HG02840 (cell line): ENCODE measurements at regions not wholly inside any gene's neighbourhood (a gene's known extent, or its start where the extent isn't known, plus 50 kb on each side); places are given as distances from the start of the nearest gene placed in this dataset.
"Not testable (repeated sequence)": the region's sequence is repeated elsewhere in the genome, so short reads cannot be mapped to it uniquely, and the experiment has no call there.

Experiments used
- ATAC-seq: cut with Tn5 transposase; IDR thresholded peaks from one replicate; pipeline ENCODE4 v1.9.1; 2021; ENCODE audit warnings: mild to moderate bottlenecking, moderate library complexity, moderate number of reproducible peaks; ENCODE audit not compliant: unreplicated experiment, low FRiP score

DNA sequence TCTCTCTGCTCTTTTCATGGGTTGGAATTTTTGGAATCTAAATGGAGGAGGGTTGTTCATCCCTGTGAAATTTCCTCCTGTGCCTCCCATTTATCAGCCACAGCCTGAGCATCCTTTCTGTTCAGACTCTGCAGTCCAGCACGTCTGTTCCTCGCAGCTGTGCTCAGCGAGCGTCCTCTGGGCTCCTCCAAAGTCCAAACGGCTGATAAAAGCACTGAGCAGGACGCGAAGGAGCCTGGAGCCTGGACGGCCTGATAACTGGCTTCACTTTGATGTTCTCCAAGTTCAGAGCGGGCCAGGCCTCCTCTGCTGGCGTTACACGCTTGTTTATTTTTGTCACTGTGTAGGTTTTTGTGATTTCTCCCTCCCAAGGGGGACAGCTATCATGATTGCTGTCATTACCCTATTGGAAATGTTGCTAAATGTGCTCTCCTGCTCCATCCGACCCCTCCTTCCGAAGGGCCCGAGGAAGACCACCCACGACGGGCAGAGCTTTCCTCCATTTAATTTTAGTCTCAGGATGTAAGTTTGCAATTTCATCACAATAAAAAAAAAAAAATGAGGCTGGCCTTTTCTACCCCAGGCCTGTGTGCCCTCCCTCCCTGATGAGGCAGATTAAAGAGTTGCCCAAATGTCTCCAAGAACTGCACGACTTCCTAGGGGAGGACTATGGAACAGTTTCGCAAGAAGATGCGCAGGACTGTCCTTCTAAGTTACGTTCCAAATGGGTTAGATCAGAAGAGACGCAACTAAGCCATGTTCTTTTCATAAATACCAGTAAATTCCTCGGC lies 290.5 kb upstream of the FOXF1 start:
- no peak for ATAC-seq

DNA sequence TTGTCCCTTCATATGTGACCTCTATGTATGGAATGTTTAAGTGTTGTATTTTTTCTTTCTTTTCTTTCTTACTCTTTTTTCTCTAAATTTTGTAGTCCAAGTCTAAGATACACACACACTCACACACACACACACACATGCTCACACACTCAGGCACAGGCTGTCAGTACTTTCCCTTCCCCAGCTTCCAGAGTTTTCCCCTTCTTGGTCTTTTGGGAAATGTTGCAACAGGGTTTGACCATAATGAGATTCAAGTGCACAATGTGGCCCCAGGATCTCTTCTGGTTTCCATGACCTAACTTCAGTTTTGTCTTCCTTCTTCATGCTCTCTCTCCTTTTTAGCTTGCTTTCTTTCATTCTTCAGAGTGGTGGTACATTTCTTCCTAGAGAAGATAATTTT lies 289.8 kb upstream of the FOXF1 start:
- no peak for ATAC-seq

DNA sequence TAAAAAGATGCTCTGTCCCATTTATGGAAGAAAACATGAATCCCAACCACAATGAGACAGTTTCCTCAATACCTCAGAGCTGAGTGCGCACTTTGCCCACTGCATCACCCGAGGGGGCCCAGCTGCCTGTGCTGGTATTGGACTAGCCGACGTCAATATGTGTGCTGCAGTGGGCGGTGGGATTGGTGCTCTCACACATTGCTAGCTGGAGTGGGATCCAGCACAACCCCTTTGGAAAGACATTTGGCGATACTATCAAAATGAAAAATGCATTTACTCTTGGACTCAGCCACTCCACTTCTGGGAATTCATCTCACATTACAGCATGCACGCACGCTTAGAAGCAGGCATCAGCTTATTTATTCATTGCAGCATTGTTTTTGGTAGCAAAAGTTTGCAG lies 289.2 kb upstream of the FOXF1 start:
- ATAC-seq, result no peak

DNA sequence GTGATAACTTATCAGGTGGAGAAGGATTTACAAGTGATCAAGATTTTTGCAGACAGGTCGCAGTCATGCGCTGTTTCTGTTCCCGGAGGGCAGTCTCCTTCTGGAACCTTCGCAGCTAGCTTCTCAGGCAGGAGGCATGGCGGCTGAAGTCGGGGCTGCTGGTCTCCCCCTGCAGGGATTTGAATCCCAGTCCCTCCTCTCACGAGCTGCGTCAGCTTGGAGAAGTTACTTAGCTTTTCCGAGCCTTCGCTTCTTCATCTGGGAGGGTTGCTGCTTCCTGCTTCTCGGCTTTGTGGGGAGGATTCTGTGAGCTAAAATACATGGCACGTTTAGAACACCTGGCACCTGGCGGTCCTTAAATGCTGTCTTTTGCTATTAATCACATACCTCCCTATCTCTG lies 287.8 kb upstream of the FOXF1 start:
- ATAC-seq, result no peak

DNA sequence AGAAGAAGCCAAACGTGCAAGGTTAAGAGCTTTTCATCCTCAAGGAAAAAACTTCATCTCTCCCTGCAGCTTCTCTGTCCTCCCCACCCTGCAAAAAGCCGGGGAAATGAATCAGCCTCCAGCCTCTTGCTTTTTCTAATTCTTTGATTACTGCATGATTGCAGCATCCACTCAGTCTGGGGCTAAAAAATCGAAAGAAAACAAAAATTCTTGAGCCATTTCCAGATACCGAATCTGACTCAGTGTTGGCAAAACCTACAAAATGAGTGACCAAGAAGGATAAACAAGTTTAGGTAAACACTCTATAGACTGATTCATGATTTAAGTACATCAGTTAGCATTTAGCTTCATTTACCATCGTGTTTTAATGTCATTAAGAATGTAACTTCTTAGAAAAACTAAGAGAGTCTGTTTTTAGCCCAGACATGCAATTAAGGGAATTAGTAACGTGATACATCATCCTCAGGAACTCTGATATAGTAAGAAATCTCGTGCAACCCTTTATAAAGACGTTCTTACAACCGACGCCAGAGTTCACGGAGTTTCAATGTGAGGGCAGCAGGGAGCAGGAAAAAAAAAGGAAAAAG lies 287.3 kb upstream of the FOXF1 start:
- no peak for ATAC-seq

DNA sequence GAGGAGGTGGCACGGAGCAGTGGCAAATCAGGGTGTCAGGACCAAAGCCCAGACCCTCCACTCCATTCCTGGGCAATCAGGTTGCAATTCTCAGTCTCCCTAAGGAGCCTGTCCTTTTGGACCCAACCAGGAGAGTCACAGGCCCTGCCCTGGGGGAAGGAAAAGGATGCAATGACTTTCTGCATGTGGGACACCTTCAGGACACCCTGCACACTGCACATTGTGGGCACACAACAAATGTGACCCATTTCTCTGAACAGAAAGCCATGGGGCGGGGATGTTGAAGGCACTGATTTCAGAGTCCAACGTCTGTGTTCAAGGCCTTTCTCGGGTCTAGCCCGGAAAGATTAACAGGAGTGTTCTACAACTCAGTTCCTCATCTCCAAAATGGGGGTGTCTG lies 286.2 kb upstream of the FOXF1 start:
- ATAC-seq, result no peak

DNA sequence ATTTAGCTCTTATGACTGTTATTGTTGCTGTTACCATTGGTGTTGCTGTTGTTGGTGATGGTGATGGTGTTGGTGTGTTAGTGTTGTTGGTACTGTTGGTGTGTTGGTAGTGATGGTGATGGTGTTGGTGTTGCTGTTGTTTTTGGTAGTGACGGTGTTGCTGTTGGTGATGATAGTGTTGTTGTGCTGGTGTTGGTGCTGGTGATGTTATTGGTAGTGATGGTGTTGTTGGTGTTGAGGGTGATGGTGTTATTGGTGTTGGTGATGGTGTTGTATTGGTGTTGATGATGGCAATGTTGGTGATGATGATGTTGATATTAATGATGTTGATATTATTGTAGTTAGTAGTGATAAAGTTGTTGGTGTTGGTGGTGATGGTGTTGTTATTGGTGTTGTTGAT lies 285.7 kb upstream of the FOXF1 start:
- no peak for ATAC-seq

DNA sequence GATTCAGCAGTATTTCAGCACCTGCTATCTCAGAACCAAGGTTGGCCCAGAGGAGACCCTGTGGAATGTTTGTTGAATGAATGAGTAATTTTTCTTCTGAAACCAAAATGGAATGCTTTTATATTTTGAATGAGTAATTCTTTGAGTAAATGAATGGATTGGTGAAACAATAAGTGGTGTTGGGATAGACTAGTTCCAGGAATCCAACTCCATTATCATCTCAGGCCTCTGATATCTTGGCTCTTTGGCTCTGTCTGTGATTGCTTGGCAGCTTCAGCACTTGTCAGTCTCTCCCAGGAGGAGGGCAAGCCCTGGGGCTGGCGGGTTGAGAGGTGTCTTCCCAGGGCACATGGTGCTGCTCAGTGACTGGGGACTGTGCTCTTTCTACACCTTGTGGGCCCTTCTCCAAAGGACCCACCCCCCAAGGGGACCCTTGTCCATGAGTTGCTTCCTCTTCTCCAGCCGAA lies 284.4 kb upstream of the FOXF1 start:
- ATAC-seq, result no peak

DNA sequence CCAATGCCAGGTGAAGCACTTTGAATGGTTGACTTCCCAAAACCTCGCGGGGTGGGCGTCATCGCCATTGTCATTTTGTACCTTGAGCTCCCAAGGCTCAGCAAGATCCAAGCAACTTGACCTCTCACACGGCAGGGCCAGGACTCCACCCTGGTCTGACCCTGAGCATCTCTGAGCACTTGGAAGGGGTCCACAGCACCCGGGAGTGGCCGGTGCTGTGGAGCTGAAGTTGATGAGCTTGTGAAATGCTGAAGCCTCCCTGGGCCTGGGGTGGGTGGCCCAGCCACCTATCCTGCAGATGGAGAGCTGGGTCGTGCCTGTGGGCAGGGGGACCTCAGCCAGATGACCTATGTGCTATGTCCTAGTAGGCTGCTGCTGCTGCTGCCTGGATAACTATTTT lies 283.3 kb upstream of the FOXF1 start:
- ATAC-seq, result no peak

DNA sequence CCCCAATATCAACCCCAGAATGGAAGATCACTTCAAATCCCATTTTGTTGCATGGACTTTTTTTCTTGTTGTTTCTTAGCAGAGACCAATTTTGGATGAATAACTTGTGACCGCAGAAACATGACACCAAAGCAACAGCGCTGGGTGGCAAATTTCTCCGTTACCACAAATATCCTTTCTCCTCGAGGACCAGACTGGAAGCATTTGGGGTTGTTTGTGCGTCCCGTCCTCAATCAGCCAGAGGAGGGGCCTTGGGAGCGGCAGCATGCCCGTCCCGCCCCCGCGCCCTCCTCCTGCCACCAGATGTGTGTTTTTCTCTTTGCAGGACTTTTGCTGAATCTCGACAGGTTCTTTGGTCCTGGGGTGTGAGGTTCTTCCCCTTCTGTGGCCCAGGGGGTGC lies 282.5 kb upstream of the FOXF1 start:
- no peak for ATAC-seq

DNA sequence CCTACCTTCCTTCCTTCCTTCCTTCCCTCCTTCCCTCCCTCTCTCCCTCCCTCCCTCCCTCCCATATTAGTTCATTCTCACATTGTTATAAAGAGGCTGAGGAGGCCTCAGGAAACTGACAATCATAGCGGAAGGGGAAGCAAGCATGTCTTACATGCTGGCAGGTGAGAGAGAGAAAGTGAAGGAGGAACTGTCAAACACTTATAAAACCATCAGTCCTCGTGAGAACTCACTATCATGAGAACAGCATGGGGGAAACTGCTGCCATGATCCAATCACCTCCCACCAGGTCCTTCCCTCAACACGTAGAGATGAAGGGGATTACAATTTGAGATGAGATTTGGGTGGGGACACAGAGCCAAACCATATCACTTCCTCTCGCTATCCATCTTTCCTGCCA lies 281.6 kb upstream of the FOXF1 start:
- no peak for ATAC-seq

DNA sequence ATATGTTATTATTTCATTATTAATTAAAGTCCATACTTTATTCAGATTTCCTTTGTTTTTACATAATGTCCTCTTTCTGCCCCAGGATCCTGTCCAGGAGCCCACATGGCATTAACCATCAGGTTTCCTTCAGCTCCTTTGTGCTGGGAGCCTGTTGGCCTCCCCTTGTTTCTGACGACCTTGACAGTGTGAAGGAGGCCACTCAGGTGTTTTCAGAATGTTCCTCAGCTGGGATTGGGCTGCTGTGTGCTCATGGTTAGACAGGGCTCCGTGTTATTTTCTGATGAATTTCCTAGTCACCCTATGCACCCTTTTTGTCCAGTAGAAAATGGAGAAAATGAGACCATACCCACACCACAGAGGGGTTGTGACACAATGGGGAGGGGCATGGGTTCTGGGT lies 281.0 kb upstream of the FOXF1 start:
- ATAC-seq, result no peak

DNA sequence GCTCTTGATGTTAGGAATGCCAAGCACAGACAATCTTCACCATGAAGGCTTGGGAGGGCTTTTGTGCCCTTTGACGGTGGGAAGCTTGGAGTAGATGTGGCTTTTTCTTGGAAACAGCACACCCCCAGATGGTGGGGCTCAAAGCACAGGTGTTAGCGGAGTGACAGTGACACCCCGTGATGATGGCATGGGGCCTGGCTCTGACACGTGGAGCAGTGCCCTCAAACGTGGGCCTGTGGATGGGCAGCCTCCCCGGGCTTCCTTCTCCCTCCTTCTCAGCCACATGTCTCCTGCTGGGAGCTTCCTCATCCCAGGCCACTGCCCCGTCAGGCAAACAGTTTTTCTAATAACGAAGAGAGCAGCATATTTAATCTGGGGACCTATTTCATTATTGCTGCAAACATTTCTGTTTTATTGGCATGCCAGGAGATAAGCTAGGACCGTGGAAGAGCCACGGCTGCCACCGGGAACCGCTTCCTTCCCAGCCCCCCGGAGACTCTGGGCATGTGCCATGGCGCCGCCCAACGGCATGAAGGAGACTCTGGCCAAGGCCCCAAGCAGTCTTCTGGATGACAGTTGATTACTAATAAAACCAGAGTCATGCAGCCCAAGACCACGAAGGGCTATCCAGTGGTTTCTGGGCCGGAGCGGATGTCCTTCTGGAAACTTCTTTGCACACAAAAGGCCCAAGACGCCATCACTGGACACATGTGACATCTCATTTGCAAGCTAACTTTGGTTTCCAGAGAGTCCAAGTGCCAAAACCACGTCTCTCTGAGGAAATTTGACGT lies 280.3 kb upstream of the FOXF1 start:
- no peak for ATAC-seq

DNA sequence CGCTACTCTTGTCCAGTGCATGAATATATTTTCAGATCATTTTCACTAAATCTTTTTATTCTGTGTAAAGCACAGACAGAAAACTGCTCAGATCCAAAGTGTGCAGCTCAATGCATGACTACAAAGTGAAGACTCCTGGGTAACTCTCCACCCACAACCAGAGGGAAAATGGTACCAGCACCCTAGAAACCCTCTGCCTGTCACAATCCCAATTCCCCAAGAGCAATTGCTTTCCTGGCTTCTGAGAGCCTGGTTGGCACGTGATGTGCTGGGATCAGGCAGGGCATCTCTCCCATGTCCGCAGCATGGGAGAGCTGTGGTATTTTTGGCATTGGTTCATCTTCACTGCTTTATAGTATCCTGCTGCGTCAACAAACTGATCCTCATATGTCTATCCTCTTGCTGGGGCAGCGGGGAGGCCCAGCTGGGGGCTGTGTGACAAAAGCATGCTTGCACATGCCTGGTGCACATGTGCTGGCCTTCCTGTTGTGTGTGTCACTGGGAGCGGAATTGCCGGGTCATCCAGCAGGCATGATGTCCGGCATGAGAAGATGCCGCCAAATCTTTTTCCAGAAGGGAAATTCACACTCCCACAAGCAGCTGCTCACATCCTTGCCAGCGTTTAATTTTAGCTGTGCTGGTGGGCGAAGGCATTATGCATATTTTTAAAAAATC lies 278.9 kb upstream of the FOXF1 start:
- no peak for ATAC-seq

DNA sequence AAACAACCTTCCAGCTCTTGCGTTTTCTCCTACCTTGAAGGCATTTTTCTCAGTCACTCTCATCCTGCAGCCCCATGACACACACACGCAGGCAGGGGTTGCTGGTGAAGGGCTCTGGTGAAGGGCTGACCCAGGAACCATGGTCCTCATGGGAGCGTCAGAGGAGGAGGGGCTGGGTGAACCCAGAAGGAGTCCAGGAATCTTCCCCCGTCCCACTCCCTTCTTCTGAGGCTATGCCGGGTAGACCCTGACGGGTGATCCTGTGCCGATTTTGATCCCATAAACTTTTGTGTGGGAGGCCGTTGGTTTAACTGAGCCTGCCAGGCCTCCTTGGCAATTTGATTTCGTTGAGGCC lies 278.4 kb upstream of the FOXF1 start:
- ATAC-seq, result no peak

DNA sequence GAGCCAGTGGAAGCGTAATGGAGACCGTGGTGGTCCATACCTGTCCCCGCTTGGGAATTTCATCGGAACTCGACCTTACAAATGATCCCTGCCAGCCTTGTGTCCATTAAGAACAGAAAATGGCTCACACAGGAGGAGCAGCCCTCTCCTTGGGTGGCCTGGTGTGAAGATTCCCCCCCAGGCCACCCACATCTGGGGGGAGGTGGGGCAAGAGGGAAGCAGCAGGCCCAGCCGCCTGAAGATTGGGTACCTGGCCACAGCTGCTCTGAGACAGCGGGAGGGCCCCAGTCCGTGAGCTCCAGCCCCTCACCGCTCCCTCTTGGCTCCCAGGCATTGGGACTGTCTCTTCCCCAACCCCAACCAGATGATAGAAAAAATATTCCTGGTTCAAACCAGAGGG lies 277.8 kb upstream of the FOXF1 start:
- ATAC-seq, result no peak

DNA sequence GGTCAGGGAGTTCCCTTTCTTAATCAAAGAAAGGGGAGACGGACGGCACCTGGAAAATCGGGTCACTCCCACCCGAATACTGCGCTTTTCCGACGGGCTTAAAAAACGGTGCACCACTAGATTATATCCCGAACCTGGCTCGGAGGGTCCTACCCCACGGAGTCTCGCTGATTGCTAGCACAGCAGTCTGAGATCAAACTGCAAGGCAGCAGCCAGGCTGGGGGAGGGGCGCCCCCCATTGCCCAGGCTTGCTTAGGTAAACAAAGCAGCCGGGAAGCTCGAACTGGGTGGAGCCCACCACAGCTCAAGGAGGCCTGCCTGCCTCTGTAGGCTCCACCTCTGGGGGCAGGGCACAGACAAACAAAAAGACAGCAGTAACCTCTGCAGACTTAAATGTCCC lies 276.8 kb upstream of the FOXF1 start:
- ATAC-seq, result not testable (repeated sequence)

DNA sequence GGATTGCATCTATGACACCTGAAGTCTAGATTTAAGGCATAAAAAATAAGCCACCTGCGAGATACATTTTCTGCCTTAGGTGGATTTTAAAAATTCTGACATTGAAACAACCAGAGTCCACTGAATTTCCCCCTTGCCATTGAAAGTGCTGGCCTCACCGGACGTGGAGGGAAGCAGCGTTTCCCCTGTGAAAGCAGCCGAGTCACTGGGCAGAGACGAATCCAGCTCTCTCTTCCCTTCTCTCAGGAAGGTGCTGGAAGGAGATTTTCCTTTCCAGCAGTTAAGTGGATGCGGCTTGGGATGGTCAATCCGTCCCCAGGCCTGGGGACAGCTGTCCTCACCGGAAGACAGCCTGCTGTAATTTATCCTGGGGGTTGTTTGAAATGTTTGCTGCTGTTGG lies 270.9 kb upstream of the FOXF1 start:
- ATAC-seq, result no peak

DNA sequence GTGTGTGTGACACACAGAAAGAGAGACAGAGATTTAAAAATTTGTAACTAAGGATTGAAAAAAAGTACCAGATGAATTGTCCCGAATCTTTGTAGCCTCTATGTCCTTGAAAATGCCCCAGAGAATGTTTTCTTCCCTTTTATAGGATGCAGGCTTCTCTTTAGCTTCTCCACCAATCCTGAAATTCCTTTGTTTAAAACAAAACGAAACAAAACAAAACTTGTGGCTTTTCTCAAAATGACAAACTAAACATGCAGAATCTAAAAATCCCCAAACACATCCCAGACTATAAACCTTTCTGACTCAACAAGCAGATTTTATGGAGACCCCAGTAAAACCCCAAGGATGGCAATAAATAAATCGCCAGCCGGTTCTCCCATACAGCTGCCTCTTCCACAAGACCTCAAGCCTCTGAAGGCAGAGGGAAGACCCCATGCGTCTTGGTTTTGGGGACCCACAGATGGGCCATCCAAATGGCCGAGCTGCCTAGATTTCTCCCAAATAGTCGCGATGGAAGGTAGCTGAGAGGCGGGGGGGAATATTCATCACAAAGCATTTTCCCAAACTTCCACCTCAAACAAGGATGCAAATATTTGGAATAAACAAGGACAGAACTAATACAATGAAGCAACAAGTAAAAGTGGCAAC lies 269.5 kb upstream of the FOXF1 start:
- ATAC-seq, result no peak

DNA sequence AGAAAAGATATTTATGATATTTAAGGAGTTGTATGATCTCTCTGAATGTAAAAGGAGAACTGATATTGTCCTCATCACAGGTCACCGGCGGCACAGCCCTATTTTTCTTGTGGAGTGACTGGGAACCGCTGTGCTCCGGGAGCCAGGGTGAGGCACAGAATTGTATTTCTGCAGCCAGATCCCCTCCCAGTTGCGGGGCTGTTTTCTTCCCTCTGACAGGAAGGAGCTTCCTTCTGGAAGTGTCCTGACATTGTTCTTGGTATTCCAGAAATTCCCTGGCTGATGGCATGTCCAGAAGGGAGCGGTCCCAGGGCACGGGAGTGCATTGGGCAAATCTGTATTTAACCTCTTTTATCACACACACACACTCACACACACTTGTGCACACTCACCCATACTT lies 268.6 kb upstream of the FOXF1 start:
- no peak for ATAC-seq
